IMR-90 (cell line): ENCODE measurements at regions not wholly inside any gene's neighbourhood (a gene's known extent, or its start where the extent isn't known, plus 50 kb on each side); places are given as distances from the start of the nearest gene placed in this dataset.

Source experiments
- CHD1 ChIP-seq: IDR thresholded peaks from 2 replicates; pipeline ENCODE4 v1.6.1; 2012; ENCODE audit warnings: low read depth, low read length, improper control_type of control experiment
- CTCF ChIP-seq: conservative IDR thresholded peaks from 2 replicates; pipeline ENCODE4 v1.5.1; 2012; ENCODE audit warnings: mild to moderate bottlenecking, low read depth, low read length, improper control_type of control experiment
- RAD21 ChIP-seq: IDR thresholded peaks from 2 replicates; pipeline ENCODE4 v1.6.1; 2012; ENCODE audit warnings: low read length, improper control_type of control experiment
- RFX5 ChIP-seq: IDR thresholded peaks from 2 replicates; pipeline ENCODE4 v1.8.0; 2012; ENCODE audit warnings: low read depth, mild to moderate bottlenecking, low read length, moderate library complexity
- SMC3 ChIP-seq: fragments of 150-350 bp; IDR thresholded peaks from 2 replicates; pipeline ENCODE4 v1.6.1; 2016; ENCODE audit warnings: low read depth, mild to moderate bottlenecking, antibody characterized with exemption, low read length, moderate library complexity

- TF ChIP-seq CHD1: no peak
- no peak for TF ChIP-seq SMC3
- TF ChIP-seq CTCF: no peak
- no peak for TF ChIP-seq RFX5
- TF ChIP-seq RAD21: no peak
These were observed 188.7 kb upstream of the TPM1 start for GRCh38 chr15:62853841-62854225.
